ENCODE measurements at regions not wholly inside any gene's neighbourhood (a gene's known extent, or its start where the extent isn't known, plus 50 kb on each side); places are given as distances from the start of the nearest gene placed in this dataset.

DNA sequence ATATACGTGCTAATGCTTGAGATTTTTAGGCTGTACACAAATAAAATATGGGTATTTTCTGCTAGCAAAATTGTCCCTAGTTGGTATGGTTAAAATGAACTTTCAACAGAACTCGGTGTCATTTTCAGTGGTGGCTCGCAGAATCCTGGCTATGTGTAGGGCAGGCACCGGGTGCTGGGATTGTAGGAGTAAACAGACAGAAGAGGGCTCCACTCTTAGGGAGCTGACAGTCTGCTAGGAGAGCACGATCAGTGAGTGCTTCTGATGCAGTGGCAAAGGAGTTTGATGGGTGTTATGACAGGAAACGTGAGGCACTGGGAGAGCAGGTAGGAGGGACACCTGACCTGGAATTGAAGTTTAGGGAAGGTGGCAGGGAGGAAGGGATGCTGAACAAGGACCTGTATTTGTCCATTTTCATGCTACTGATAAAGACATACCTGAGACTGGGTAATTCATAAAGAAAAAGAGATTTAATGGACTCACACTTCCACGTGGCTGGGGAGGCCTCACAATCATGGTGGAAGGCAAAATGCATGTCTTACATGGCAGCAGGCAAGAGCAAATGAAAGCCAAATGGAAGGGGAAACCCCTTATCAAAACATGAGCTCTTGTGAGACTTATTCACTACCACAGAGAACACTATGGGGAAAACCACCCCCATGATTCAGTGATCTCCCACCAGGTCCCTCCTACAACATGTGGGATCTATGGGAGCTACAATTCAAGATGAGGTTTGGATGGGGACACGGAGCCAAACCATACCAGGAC is 105.4 kb upstream of the LCLAT1 start:
- TF ChIP-seq POLR2A (IDR thresholded peaks at IDR 0.05) (no peak), CTCF (IDR thresholded peaks at IDR 0.05) (no peak)
